H9 (cell line): ENCODE measurements at regions not wholly inside any gene's neighbourhood (a gene's known extent, or its start where the extent isn't known, plus 50 kb on each side); places are given as distances from the start of the nearest gene placed in this dataset.
"Not testable (repeated sequence)": the region's sequence is repeated elsewhere in the genome, so short reads cannot be mapped to it uniquely, and the experiment has no call there.

Experiments used
- DNase-seq: peaks from one replicate; pipeline ENCODE4 v3.0.0-alpha.2; 2017
- H2AFZ ChIP-seq: one replicate; pipeline ENCODE4 v1.6.1; 2013; ENCODE audit warnings: mild to moderate bottlenecking, low read length, control low read depth, moderate library complexity
- H2AK5ac ChIP-seq: 2 replicates; pipeline ENCODE4 v1.6.1; 2013; ENCODE audit warnings: low read length, control low read depth, mixed read lengths; ENCODE audit not compliant: insufficient read length
- H2BK120ac ChIP-seq: one replicate; pipeline ENCODE4 v1.6.1; 2013; ENCODE audit warnings: low read depth, mild to moderate bottlenecking, low read length, control low read depth, inconsistent platforms; ENCODE audit not compliant: poor library complexity, severe bottlenecking
- H2BK12ac ChIP-seq: 2 replicates; pipeline ENCODE4 v1.6.1; 2013; ENCODE audit warnings: low read length, control low read depth, mixed read lengths, low read depth; ENCODE audit not compliant: insufficient read length
- H2BK15ac ChIP-seq: 2 replicates; pipeline ENCODE4 v1.6.1; 2013; ENCODE audit warnings: low read depth, low read length, control low read depth
- H2BK20ac ChIP-seq: one replicate; pipeline ENCODE4 v1.6.1; 2013; ENCODE audit warnings: low read depth, mild to moderate bottlenecking, low read length, control low read depth, inconsistent platforms; ENCODE audit not compliant: poor library complexity, severe bottlenecking
- H2BK5ac ChIP-seq: 2 replicates; pipeline ENCODE4 v1.6.1; 2013; ENCODE audit warnings: low read length, control low read depth, mixed read lengths; ENCODE audit not compliant: insufficient read length
- H3K14ac ChIP-seq: 2 replicates; pipeline ENCODE4 v1.6.1; 2013; ENCODE audit warnings: low read length, control low read depth; ENCODE audit not compliant: insufficient read depth
- H3K18ac ChIP-seq: 2 replicates; pipeline ENCODE4 v1.6.1; 2013; ENCODE audit warnings: low read depth, mild to moderate bottlenecking, mixed read lengths, low read length, control low read depth; ENCODE audit not compliant: insufficient read length
- H3K23ac ChIP-seq: 2 replicates; pipeline ENCODE4 v1.6.1; 2013; ENCODE audit warnings: low read length, control low read depth, mixed read lengths, low read depth; ENCODE audit not compliant: insufficient read length
- H3K23me2 ChIP-seq: 2 replicates; pipeline ENCODE4 v1.6.1; 2013; ENCODE audit warnings: low read depth, mild to moderate bottlenecking, mixed read lengths, low read length, control low read depth; ENCODE audit not compliant: insufficient read length, poor library complexity, severe bottlenecking
- H3K27ac ChIP-seq: 2 replicates; pipeline ENCODE4 v1.5.1; 2013; ENCODE audit warnings: low read length, control low read depth, mixed read lengths, low read depth; ENCODE audit not compliant: insufficient read length
- H3K27me3 ChIP-seq: 2 replicates; pipeline ENCODE4 v1.6.1; 2013; ENCODE audit warnings: low read length, control low read depth, inconsistent platforms; ENCODE audit not compliant: insufficient read depth
- H3K4ac ChIP-seq: 2 replicates; pipeline ENCODE4 v1.6.1; 2013; ENCODE audit warnings: low read depth, mild to moderate bottlenecking, control low read depth, inconsistent platforms, low read length, moderate library complexity
- H3K4me1 ChIP-seq: 2 replicates; pipeline ENCODE4 v1.6.1; 2013; ENCODE audit warnings: low read length, control low read depth, inconsistent platforms; ENCODE audit not compliant: insufficient read depth
- H3K4me2 ChIP-seq: 2 replicates; pipeline ENCODE4 v1.6.1; 2013; ENCODE audit warnings: low read length, control low read depth, mixed read lengths; ENCODE audit not compliant: insufficient read length, insufficient read depth
- H3K56ac ChIP-seq: 2 replicates; pipeline ENCODE4 v1.6.1; 2013; ENCODE audit warnings: low read depth, mild to moderate bottlenecking, mixed read lengths, low read length, control low read depth; ENCODE audit not compliant: insufficient read length
- H3K79me1 ChIP-seq: 2 replicates; pipeline ENCODE4 v1.6.1; 2013; ENCODE audit warnings: low read depth, mild to moderate bottlenecking, moderate library complexity, low read length, control low read depth, inconsistent platforms; ENCODE audit not compliant: insufficient read depth, poor library complexity, severe bottlenecking
- H3K79me2 ChIP-seq: 2 replicates; pipeline ENCODE4 v1.6.1; 2013; ENCODE audit warnings: low read length, control low read depth, inconsistent platforms; ENCODE audit not compliant: insufficient read depth
- H3K9ac ChIP-seq: 2 replicates; pipeline ENCODE4 v1.6.1; 2013; ENCODE audit warnings: low read length, control low read depth, mixed read lengths; ENCODE audit not compliant: insufficient read length; ENCODE audit errors: extremely low read depth
- H3K9me3 ChIP-seq: one replicate; pipeline ENCODE4 v1.6.1; 2013; ENCODE audit warnings: low read depth, low read length, inconsistent platforms; ENCODE audit not compliant: control insufficient read depth
- H3T11ph ChIP-seq: one replicate; pipeline ENCODE4 v1.6.1; 2013; ENCODE audit warnings: mild to moderate bottlenecking, low read length, control low read depth, inconsistent platforms
- H4K20me1 ChIP-seq: one replicate; pipeline ENCODE4 v1.6.1; 2013; ENCODE audit not compliant: control insufficient read depth, insufficient read length, insufficient read depth
- H4K5ac ChIP-seq: 2 replicates; pipeline ENCODE4 v1.6.1; 2013; ENCODE audit warnings: low read depth, mild to moderate bottlenecking, mixed read lengths, low read length, control low read depth; ENCODE audit not compliant: insufficient read length
- H4K8ac ChIP-seq: replicated peaks from 2 replicates; pipeline ENCODE4 v1.6.1; 2013; ENCODE audit warnings: low read length, control low read depth, mixed read lengths, low read depth; ENCODE audit not compliant: insufficient read length
- H4K91ac ChIP-seq: 2 replicates; pipeline ENCODE4 v1.6.1; 2013; ENCODE audit warnings: low read depth, mild to moderate bottlenecking, moderate library complexity, mixed read lengths, low read length, control low read depth; ENCODE audit not compliant: insufficient read length
- H3K27ac Mint-ChIP-seq, 3 experiments: 2 replicates in 2 of 3; 3 replicates in 1 of 3; pipeline ENCODE4 v1.8.0; 2020 to 2021; ENCODE audit warnings: mixed read lengths in 3 of 3, mild to moderate bottlenecking in 1 of 3, moderate library complexity in 1 of 3
- H3K27me3 Mint-ChIP-seq: 2 replicates; pipeline ENCODE4 v1.8.0; 2021; ENCODE audit warnings: low read depth, mild to moderate bottlenecking, moderate library complexity, mixed read lengths
- H3K36me3 Mint-ChIP-seq, 3 experiments: 2 replicates in 2 of 3; 3 replicates in 1 of 3; pipeline ENCODE4 v1.8.0; 2020 to 2021; ENCODE audit warnings: low read depth in 3 of 3, mixed read lengths in 3 of 3; ENCODE audit not compliant: insufficient read depth in 1 of 3
- H3K4me1 Mint-ChIP-seq, 2 experiments: 2 replicates each; pipeline ENCODE4 v1.8.0; 2020; ENCODE audit warnings: mixed read lengths in 2 of 2
- H3K4me3 Mint-ChIP-seq, 2 experiments: 2 replicates in 1 of 2; 3 replicates in 1 of 2; pipeline ENCODE4 v1.8.0; 2020 to 2021; ENCODE audit warnings: mild to moderate bottlenecking in 2 of 2, mixed read lengths in 2 of 2, moderate library complexity in 1 of 2
- H3K9me3 Mint-ChIP-seq, 2 experiments: 2 replicates in 1 of 2; 3 replicates in 1 of 2; pipeline ENCODE4 v1.8.0; 2020; ENCODE audit warnings: mild to moderate bottlenecking in 2 of 2, mixed read lengths in 2 of 2, moderate library complexity in 1 of 2
- CTCF ChIP-seq: fragments of 200-600 bp; sonication (generic); conservative IDR thresholded peaks from 3 replicates; pipeline ENCODE4 v1.8.0; 2021; ENCODE audit warnings: antibody characterized with exemption, mild to moderate bottlenecking
- WGBS: extraction: QIAGEN DNeasy Blood & Tissue Kit; methylation state at CpG from one replicate; pipeline ENCODE4 v1.1.7; 2013; ENCODE audit warnings: missing lambda C conversion rate, low lambda C conversion rate, mixed read lengths; ENCODE audit not compliant: insufficient read length; ENCODE audit errors: extremely low coverage; 5-methylcytosine and 5-hydroxymethylcytosine counted together

GRCh38 chr5:90248640-90249039 is 160.9 kb downstream of the CETN3 start:
- no peak overlapping the region for H4K5ac ChIP-seq
- H2AFZ ChIP-seq, result no peak overlapping the region
- H2BK5ac ChIP-seq, result no peak overlapping the region
- no peaks in the 10 kb centered on the region; the same call in 1 of the 2 replicates for H3K79me2 ChIP-seq
- no peaks in the 10 kb centered on the region for H3K9me3 ChIP-seq
- H3K4ac ChIP-seq, result no peak overlapping the region
- no peak overlapping the region for H3K23ac ChIP-seq
- H4K20me1 ChIP-seq, result no peaks in the 10 kb centered on the region
- no peak overlapping the region for H4K91ac ChIP-seq
- Mint-ChIP-seq H3K4me1 (peaks cover 2 to 3% of the 10 kb centered on the region in 2 experiments), H3K27me3 (no peaks in the 10 kb centered on the region), H3K4me3 (no peak overlapping the region), H3K36me3 (no peaks in the 10 kb centered on the region), H3K9me3 (no peaks in the 10 kb centered on the region), H3K27ac (no peak overlapping the region)
- H2BK120ac ChIP-seq, result no peak overlapping the region
- no peaks in the 10 kb centered on the region for H3K27me3 ChIP-seq
- H3K23me2 ChIP-seq, result no peaks in the 10 kb centered on the region
- H3K27ac ChIP-seq, result no peak overlapping the region
- H3K4me2 ChIP-seq, result no peak overlapping the region
- H3K14ac ChIP-seq, result no peak overlapping the region
- no peak overlapping the region for H2BK15ac ChIP-seq
- no peak overlapping the region for H2BK20ac ChIP-seq
- no peak for TF ChIP-seq CTCF
- no peak overlapping the region for H3K9ac ChIP-seq
- DNase-seq, result no peak
- no peaks in the 10 kb centered on the region for H3K79me1 ChIP-seq
- H3K56ac ChIP-seq, result no peak overlapping the region
- H3T11ph ChIP-seq, result no peak overlapping the region
- H3K18ac ChIP-seq, result no peak overlapping the region
- H2AK5ac ChIP-seq, result no peak overlapping the region
- no CpG with 5 or more reads among the region's 1 CpG for WGBS
- no peak overlapping the region for H4K8ac ChIP-seq
- H2BK12ac ChIP-seq, result no peak overlapping the region
- H3K4me1 ChIP-seq, result no peaks in the 10 kb centered on the region; the same call in 1 of the 2 replicates

- not testable (repeated sequence) for H3K23ac ChIP-seq, H3K9ac ChIP-seq, H3K36me3 Mint-ChIP-seq, H3K56ac ChIP-seq, H3K27me3 ChIP-seq, H3T11ph ChIP-seq, H2AFZ ChIP-seq, H3K79me1 ChIP-seq, H3K4me2 ChIP-seq, H3K4ac ChIP-seq, H4K5ac ChIP-seq, H3K27ac Mint-ChIP-seq, H4K8ac ChIP-seq, H2BK20ac ChIP-seq, H3K79me2 ChIP-seq, H2AK5ac ChIP-seq, H3K4me1 Mint-ChIP-seq, H3K9me3 Mint-ChIP-seq, H2BK5ac ChIP-seq, H3K4me1 ChIP-seq, H2BK12ac ChIP-seq, DNase-seq, H3K27me3 Mint-ChIP-seq, H3K14ac ChIP-seq, H2BK120ac ChIP-seq, H3K9me3 ChIP-seq, H4K91ac ChIP-seq, H4K20me1 ChIP-seq, H3K18ac ChIP-seq, H3K4me3 Mint-ChIP-seq, H3K23me2 ChIP-seq, H2BK15ac ChIP-seq, H3K27ac ChIP-seq
- WGBS, result no CpG with 5 or more reads among the region's 3 CpGs
Measured at GRCh38 chr5:90243848-90244247, 165.7 kb downstream of the CETN3 start.
